ENCODE measurements at regions not wholly inside any gene's neighbourhood (a gene's known extent, or its start where the extent isn't known, plus 50 kb on each side); places are given as distances from the start of the nearest gene placed in this dataset.

DNA sequence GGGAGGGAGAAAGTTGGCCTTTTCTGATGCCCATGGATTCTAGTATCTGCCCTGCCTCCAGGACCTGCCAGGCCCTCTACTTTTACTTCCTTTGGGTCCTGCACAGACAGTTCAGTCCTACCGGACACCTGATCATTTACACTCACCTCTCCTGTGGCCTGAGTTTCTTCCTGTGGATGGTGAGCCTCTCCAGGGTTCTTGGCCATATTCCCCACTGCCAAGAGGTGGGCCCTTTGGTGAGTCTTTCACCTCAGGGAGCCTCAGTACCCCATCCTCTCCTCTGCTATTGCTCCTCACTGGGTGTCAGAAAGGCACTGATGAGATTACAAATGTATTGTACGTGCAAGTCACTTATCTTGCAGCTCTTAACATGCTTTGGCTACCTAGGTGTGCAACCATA, 81.4 kb upstream of the ETV3 start:
- no peaks in the 10 kb centered on the region for H3K9me2 ChIP-seq (replicated peaks; ENCODE audit: control insufficient read depth, low read length)
- H3K79me2 ChIP-seq (ENCODE audit: control insufficient read depth, low read length): no peaks in the 10 kb centered on the region
- no peaks in the 10 kb centered on the region for H3K4me1 ChIP-seq (ENCODE audit: control insufficient read depth, low read length)
- H3K36me3 ChIP-seq (ENCODE audit: control insufficient read depth, low read length): no peaks in the 10 kb centered on the region
- no peaks in the 10 kb centered on the region for H3F3A ChIP-seq (ENCODE audit: control insufficient read depth, insufficient read depth)
- peaks cover 28% of the 10 kb centered on the region for H3K27me3 ChIP-seq (ENCODE audit: control insufficient read depth, low read length)
- no peaks in the 10 kb centered on the region for H3K9me3 ChIP-seq (ENCODE audit: control insufficient read depth, insufficient read depth, low read length)
- H3K4me2 ChIP-seq (ENCODE audit: low read length): no peak overlapping the region
- H3K27ac ChIP-seq (ENCODE audit: low read depth, low read length): no peak overlapping the region
- H3K4me3 ChIP-seq (ENCODE audit: low read length): no peak overlapping the region
- H4K20me1 ChIP-seq (ENCODE audit: control insufficient read depth, insufficient read depth, low read depth, low read length): no peaks in the 10 kb centered on the region
- no peak for TF ChIP-seq EZH2phosphoT487 (IDR thresholded peaks at IDR 0.05; ENCODE audit: borderline replicate concordance, low read length)
- TF ChIP-seq, protein P1, sequence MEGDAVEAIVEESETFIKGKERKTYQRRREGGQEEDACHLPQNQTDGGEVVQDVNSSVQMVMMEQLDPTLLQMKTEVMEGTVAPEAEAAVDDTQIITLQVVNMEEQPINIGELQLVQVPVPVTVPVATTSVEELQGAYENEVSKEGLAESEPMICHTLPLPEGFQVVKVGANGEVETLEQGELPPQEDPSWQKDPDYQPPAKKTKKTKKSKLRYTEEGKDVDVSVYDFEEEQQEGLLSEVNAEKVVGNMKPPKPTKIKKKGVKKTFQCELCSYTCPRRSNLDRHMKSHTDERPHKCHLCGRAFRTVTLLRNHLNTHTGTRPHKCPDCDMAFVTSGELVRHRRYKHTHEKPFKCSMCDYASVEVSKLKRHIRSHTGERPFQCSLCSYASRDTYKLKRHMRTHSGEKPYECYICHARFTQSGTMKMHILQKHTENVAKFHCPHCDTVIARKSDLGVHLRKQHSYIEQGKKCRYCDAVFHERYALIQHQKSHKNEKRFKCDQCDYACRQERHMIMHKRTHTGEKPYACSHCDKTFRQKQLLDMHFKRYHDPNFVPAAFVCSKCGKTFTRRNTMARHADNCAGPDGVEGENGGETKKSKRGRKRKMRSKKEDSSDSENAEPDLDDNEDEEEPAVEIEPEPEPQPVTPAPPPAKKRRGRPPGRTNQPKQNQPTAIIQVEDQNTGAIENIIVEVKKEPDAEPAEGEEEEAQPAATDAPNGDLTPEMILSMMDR (IDR thresholded peaks at IDR 0.05; ENCODE audit: low read depth, low read length, poor library complexity, severe bottlenecking): no peak

DNA sequence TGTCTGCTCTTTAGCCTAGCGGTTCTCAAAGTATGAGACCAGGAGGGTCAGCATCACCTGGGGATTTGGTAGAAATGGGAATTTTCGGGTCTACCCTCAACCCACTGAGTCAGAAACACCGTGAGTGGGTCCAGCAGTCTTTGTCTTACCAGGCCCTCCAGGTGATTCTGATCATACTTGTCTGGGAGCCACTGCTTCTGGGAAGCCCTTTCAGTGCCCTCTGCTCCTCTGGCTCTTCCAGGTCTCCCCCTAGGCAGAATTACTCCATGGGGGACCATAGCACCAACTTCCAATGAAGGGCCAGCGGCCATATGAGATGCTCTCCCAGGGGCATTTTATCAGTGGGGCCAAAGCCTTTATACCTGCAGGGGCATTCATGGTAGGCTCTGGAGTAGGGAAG, 81.0 kb upstream of the ETV3 start:
- Histone ChIP-seq H3K36me3 (ENCODE audit: control insufficient read depth, low read length) (no peaks in the 10 kb centered on the region), H3K4me3 (ENCODE audit: low read length) (no peak overlapping the region), H3K4me1 (ENCODE audit: control insufficient read depth, low read length) (no peaks in the 10 kb centered on the region), H3K4me2 (ENCODE audit: low read length) (no peak overlapping the region), H3K27me3 (ENCODE audit: control insufficient read depth, low read length) (peaks cover 28% of the 10 kb centered on the region), H3K9me2 (replicated peaks; ENCODE audit: control insufficient read depth, low read length) (no peaks in the 10 kb centered on the region), H3F3A (ENCODE audit: control insufficient read depth, insufficient read depth) (no peaks in the 10 kb centered on the region), H4K20me1 (ENCODE audit: control insufficient read depth, insufficient read depth, low read depth, low read length) (no peaks in the 10 kb centered on the region), H3K9me3 (ENCODE audit: control insufficient read depth, insufficient read depth, low read length) (no peaks in the 10 kb centered on the region), H3K79me2 (ENCODE audit: control insufficient read depth, low read length) (no peaks in the 10 kb centered on the region), H3K27ac (ENCODE audit: low read depth, low read length) (no peak overlapping the region)
- no peak for TF ChIP-seq EZH2phosphoT487 (IDR thresholded peaks at IDR 0.05; ENCODE audit: borderline replicate concordance, low read length)
- TF ChIP-seq, protein P1 (IDR thresholded peaks at IDR 0.05; ENCODE audit: low read depth, low read length, poor library complexity, severe bottlenecking): no peak

DNA sequence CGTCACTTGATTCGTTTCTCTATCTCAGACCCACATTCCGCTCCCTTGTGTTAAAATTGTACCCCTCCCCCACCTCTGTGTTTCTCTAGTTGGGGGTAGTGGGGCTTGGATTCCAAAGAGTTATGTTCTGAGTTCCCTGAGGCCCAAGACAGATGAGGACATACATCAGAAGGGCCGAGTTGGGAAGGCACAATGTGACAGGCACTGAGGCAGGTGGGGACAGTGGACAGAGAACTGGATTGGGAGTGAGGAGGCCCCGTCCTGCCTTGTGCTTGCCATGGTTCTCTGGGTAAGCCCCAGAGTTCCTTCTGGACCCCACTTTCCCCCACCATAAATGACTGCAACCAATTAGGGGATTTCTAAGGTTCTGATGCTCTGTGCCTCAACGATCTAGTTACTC, 80.5 kb upstream of the ETV3 start:
- Histone ChIP-seq H3K27ac (ENCODE audit: low read depth, low read length) (no peak overlapping the region), H3K36me3 (ENCODE audit: control insufficient read depth, low read length) (no peaks in the 10 kb centered on the region), H3K27me3 (ENCODE audit: control insufficient read depth, low read length) (peaks cover 28% of the 10 kb centered on the region), H3K4me2 (ENCODE audit: low read length) (no peak overlapping the region), H3K9me2 (replicated peaks; ENCODE audit: control insufficient read depth, low read length) (no peaks in the 10 kb centered on the region), H3F3A (ENCODE audit: control insufficient read depth, insufficient read depth) (no peaks in the 10 kb centered on the region), H3K4me1 (ENCODE audit: control insufficient read depth, low read length) (no peaks in the 10 kb centered on the region), H3K79me2 (ENCODE audit: control insufficient read depth, low read length) (no peaks in the 10 kb centered on the region), H3K9me3 (ENCODE audit: control insufficient read depth, insufficient read depth, low read length) (no peaks in the 10 kb centered on the region), H4K20me1 (ENCODE audit: control insufficient read depth, insufficient read depth, low read depth, low read length) (no peaks in the 10 kb centered on the region), H3K4me3 (ENCODE audit: low read length) (no peak overlapping the region)
- TF ChIP-seq, protein P1 (IDR thresholded peaks at IDR 0.05; ENCODE audit: low read depth, low read length, poor library complexity, severe bottlenecking): no peak
- TF ChIP-seq EZH2phosphoT487 (IDR thresholded peaks at IDR 0.05; ENCODE audit: borderline replicate concordance, low read length): no peak

- no peak for TF ChIP-seq EZH2phosphoT487 (IDR thresholded peaks at IDR 0.05; ENCODE audit: borderline replicate concordance, low read length)
- TF ChIP-seq, protein P1 (IDR thresholded peaks at IDR 0.05; ENCODE audit: low read depth, low read length, poor library complexity, severe bottlenecking): no peak
- Histone ChIP-seq H3K4me1 (ENCODE audit: control insufficient read depth, low read length) (no peaks in the 10 kb centered on the region), H3F3A (ENCODE audit: control insufficient read depth, insufficient read depth) (no peaks in the 10 kb centered on the region), H3K27ac (ENCODE audit: low read depth, low read length) (no peak overlapping the region), H3K9me2 (replicated peaks; ENCODE audit: control insufficient read depth, low read length) (no peaks in the 10 kb centered on the region), H3K36me3 (ENCODE audit: control insufficient read depth, low read length) (no peaks in the 10 kb centered on the region), H3K27me3 (ENCODE audit: control insufficient read depth, low read length) (peaks cover 28% of the 10 kb centered on the region), H3K79me2 (ENCODE audit: control insufficient read depth, low read length) (no peaks in the 10 kb centered on the region), H4K20me1 (ENCODE audit: control insufficient read depth, insufficient read depth, low read depth, low read length) (no peaks in the 10 kb centered on the region), H3K4me2 (ENCODE audit: low read length) (no peak overlapping the region), H3K4me3 (ENCODE audit: low read length) (no peak overlapping the region), H3K9me3 (ENCODE audit: control insufficient read depth, insufficient read depth, low read length) (peaks cover 2% of the 10 kb centered on the region; the same call in 1 of the 2 replicates)
Measured at GRCh38 chr1:157217486-157217885, 79.3 kb upstream of the ETV3 start.
